Activated naive CD8-positive, alpha-beta T cell treated with anti-CD3 and anti-CD28 coated beads, Interleukin-2, amount 10 ng/mL, durations not matched to agents 7 days and 5 days (primary cell): ENCODE measurements at regions not wholly inside any gene's neighbourhood (a gene's known extent, or its start where the extent isn't known, plus 50 kb on each side); places are given as distances from the start of the nearest gene placed in this dataset.

Experiments
- ATAC-seq: fragments of 150-1000 bp; cut with Tn5 transposase; one replicate; pipeline ENCODE4 v1.10.0; 2021; ENCODE audit warnings: low read depth, moderate library complexity
- POLR2A ChIA-PET: fragments of 350-600 bp; sonication (Branson Sonifier 250); formaldehyde crosslinking; loops from one replicate; lab custom pipeline; 2021; ENCODE audit warnings: antibody characterized with exemption; lab: Charles Lee
- DNase-seq: peaks from one replicate; pipeline ENCODE4 v3.0.0; 2021
- H3K27ac Mint-ChIP-seq: one replicate; pipeline ENCODE4 v1.8.0; 2022; ENCODE audit warnings: mild to moderate bottlenecking, mixed read lengths
- H3K27me3 Mint-ChIP-seq: one replicate; pipeline ENCODE4 v1.8.0; 2022; ENCODE audit warnings: mild to moderate bottlenecking, moderate library complexity, mixed read lengths
- H3K36me3 Mint-ChIP-seq: one replicate; pipeline ENCODE4 v1.8.0; 2021; ENCODE audit warnings: mild to moderate bottlenecking, mixed read lengths
- H3K4me1 Mint-ChIP-seq: one replicate; pipeline ENCODE4 v1.8.0; 2021; ENCODE audit warnings: mixed read lengths
- H3K4me3 Mint-ChIP-seq: one replicate; pipeline ENCODE4 v1.8.0; 2022; ENCODE audit warnings: mild to moderate bottlenecking, moderate library complexity, mixed read lengths
- H3K9me3 Mint-ChIP-seq: one replicate; pipeline ENCODE4 v1.8.0; 2021; ENCODE audit warnings: mixed read lengths

- POLR2A ChIA-PET: no interaction called here
- Mint-ChIP-seq H3K36me3 (no peaks in the 10 kb centered on the region), H3K27ac (no peak overlapping the region), H3K9me3 (no peaks in the 10 kb centered on the region), H3K27me3 (peaks cover 2% of the 10 kb centered on the region), H3K4me1 (no peaks in the 10 kb centered on the region), H3K4me3 (no peak overlapping the region)
- no peak for ATAC-seq
- DNase-seq: no peak
These were observed 132.8 kb upstream of the TCERG1L start for GRCh38 chr10:131444286-131444685.

- ATAC-seq (no peak), DNase-seq (no peak)
- H3K4me3 Mint-ChIP-seq: no peak overlapping the region
- H3K27ac Mint-ChIP-seq: no peak overlapping the region
- no peaks in the 10 kb centered on the region for H3K9me3 Mint-ChIP-seq
- H3K27me3 Mint-ChIP-seq: peaks cover 2% of the 10 kb centered on the region
- H3K36me3 Mint-ChIP-seq: no peaks in the 10 kb centered on the region
- H3K4me1 Mint-ChIP-seq: no peaks in the 10 kb centered on the region
- POLR2A ChIA-PET: no interaction called here
These were observed 133.4 kb upstream of the TCERG1L start for GRCh38 chr10:131444862-131445461.

DNA sequence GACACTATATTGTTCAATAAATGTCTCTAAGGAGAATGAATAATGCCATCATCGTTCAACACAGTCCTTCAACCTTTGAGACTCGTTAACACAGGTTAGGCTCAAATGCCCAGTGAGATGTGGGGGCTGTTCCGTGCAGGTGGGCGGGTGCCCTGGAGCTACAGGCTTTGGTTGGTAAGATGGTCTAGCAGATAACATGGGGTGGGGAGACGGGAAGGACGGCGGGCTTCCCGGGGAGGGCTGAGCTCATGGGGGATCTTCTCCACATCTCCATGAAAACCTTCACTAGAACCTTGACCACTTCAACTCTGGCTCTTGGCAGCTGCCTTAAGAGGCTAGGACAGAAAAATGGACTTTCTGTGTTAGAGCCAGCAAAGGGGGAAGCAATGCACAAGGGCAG, 134.1 kb upstream of the TCERG1L start:
- Mint-ChIP-seq H3K9me3 (no peaks in the 10 kb centered on the region), H3K27me3 (peaks cover 2% of the 10 kb centered on the region), H3K36me3 (no peaks in the 10 kb centered on the region), H3K27ac (no peak overlapping the region), H3K4me1 (no peaks in the 10 kb centered on the region), H3K4me3 (no peak overlapping the region)
- DNase-seq: no peak
- POLR2A ChIA-PET: no interaction called here
- ATAC-seq: no peak

DNA sequence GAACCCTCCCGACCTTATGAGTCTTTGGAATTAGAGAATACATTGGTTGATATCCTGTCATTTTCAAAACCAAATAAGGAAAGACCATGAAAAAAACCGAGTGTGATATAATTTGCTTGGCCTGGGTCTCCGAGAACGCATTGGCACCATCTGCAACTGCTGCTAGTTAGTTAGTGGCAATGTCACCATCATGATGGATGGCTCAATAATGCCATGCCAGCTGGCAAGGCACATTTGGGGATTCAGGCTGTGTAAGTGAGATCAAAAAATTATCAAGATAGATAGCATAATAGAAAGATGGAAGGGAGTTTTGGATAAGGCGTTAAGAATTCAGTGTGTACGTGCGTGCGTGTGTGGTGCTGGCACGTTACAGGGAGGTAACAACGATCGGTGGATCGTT, 134.7 kb upstream of the TCERG1L start:
- Mint-ChIP-seq H3K27ac (no peak overlapping the region), H3K4me3 (no peak overlapping the region), H3K9me3 (no peaks in the 10 kb centered on the region), H3K36me3 (no peaks in the 10 kb centered on the region), H3K27me3 (no peaks in the 10 kb centered on the region), H3K4me1 (no peaks in the 10 kb centered on the region)
- DNase-seq (no peak), ATAC-seq (no peak)
- POLR2A ChIA-PET: no interaction called here

- POLR2A ChIA-PET: no interaction called here
These were observed 136.7 kb upstream of the TCERG1L start for GRCh38 chr10:131448171-131448570.

GRCh38 chr10:131448883-131449282, 137.4 kb upstream of the TCERG1L start:
- DNase-seq (no peak), ATAC-seq (no peak)
- H3K36me3 Mint-ChIP-seq: no peaks in the 10 kb centered on the region
- H3K9me3 Mint-ChIP-seq: no peaks in the 10 kb centered on the region
- no peak overlapping the region for H3K27ac Mint-ChIP-seq
- H3K4me1 Mint-ChIP-seq: no peaks in the 10 kb centered on the region
- peaks cover 10% of the 10 kb centered on the region for H3K27me3 Mint-ChIP-seq
- H3K4me3 Mint-ChIP-seq: no peak overlapping the region
- POLR2A ChIA-PET: no interaction called here

More at GRCh38 chr10:131448171-131448570, 136.7 kb upstream of the TCERG1L start:
- peaks cover 9% of the 10 kb centered on the region for H3K27me3 Mint-ChIP-seq
- no peak overlapping the region for H3K27ac Mint-ChIP-seq
- H3K9me3 Mint-ChIP-seq: no peaks in the 10 kb centered on the region
- DNase-seq (no peak), ATAC-seq (no peak)
- H3K4me1 Mint-ChIP-seq: no peaks in the 10 kb centered on the region
- H3K36me3 Mint-ChIP-seq: no peaks in the 10 kb centered on the region
- H3K4me3 Mint-ChIP-seq: no peak overlapping the region

GRCh38 chr10:131450216-131450765, 138.8 kb upstream of the TCERG1L start:
- Mint-ChIP-seq H3K36me3 (no peaks in the 10 kb centered on the region), H3K27me3 (peaks cover 13% of the 10 kb centered on the region), H3K4me1 (no peaks in the 10 kb centered on the region), H3K9me3 (no peaks in the 10 kb centered on the region), H3K27ac (no peak overlapping the region), H3K4me3 (no peak overlapping the region)
- ATAC-seq: no peak
- DNase-seq: no peak
- POLR2A ChIA-PET: no interaction called here

GRCh38 chr10:131451407-131452015, 140.0 kb upstream of the TCERG1L start:
- Mint-ChIP-seq H3K36me3 (no peaks in the 10 kb centered on the region), H3K27ac (no peak overlapping the region), H3K4me3 (no peak overlapping the region), H3K4me1 (no peaks in the 10 kb centered on the region), H3K9me3 (no peaks in the 10 kb centered on the region), H3K27me3 (peaks cover 13% of the 10 kb centered on the region)
- ATAC-seq (no peak), DNase-seq (no peak)
- POLR2A ChIA-PET: no interaction called here

DNA sequence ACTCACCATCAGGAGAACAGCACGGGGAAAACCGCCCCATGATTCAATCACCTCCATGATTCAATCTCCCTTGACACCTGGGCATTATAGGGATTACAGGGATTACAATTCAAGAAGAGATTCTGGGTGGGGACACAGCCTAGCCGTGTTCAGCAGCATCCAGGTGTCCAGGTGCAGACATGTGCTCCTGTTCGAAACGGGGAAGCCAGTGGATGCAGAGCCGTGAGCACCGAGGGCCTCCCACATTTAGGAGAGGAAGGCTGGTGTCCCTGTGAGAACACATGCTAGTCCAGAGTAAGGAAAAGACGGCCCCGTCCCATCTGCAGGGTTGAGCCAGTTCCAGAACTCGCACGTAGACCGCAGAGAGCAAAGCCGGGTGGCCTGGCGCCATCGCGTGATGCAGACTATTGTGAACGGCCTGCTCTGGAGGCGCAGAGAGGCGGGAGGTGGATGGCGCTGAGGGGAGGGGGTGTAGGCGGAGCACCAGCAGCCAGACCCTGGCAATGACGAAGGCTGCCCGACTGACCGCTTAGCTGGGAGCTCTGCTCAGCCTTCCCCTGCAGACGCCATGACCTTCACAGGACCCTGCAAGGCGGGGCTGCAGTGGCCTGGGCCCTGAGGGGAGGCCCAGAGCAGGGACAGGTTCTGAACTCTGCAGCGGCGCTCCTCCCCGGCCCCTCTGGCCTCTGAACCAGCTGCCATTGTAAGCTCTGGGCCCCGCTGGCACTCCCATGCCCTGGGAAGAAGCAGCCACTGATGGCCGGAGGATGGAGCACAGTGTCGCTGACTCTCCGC, 141.6 kb upstream of the TCERG1L start:
- Mint-ChIP-seq H3K9me3 (no peaks in the 10 kb centered on the region), H3K27me3 (peaks cover 13% of the 10 kb centered on the region), H3K4me3 (no peak overlapping the region), H3K36me3 (no peaks in the 10 kb centered on the region), H3K27ac (no peak overlapping the region), H3K4me1 (no peaks in the 10 kb centered on the region)
- ATAC-seq (no peak), DNase-seq (no peak)
- POLR2A ChIA-PET: no interaction called here

- ATAC-seq (peak; percentile 42), DNase-seq (peak; percentile 74)
- Mint-ChIP-seq H3K36me3 (no peaks in the 10 kb centered on the region), H3K4me3 (no peak overlapping the region), H3K9me3 (no peaks in the 10 kb centered on the region), H3K27me3 (peaks cover 13% of the 10 kb centered on the region), H3K4me1 (no peaks in the 10 kb centered on the region), H3K27ac (no peak overlapping the region)
- POLR2A ChIA-PET: no interaction called here
These were observed 142.5 kb upstream of the TCERG1L start for GRCh38 chr10:131453721-131454634.

DNA sequence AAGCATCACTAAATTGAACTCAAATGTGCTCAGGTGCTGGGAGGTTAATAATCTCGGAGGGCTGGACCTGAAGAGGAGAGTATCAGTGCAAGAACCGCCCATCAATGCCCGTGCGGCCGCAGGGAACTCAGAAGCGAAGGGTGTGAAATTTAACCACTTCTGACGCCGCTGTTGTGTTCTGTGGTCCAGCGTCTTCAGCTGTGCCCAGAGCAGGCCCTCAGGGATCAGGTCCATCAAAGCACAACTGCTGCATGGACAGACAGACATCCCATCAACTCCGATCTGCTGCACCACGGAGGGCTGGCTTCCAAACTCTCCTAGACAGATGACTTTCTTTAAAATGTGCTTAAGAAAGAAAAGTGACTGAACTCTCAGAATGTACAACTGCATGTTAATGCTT, 144.9 kb upstream of the TCERG1L start:
- H3K9me3 Mint-ChIP-seq: no peaks in the 10 kb centered on the region
- no peak overlapping the region for H3K4me3 Mint-ChIP-seq
- no peak for DNase-seq
- H3K36me3 Mint-ChIP-seq: no peaks in the 10 kb centered on the region
- POLR2A ChIA-PET: no interaction called here
- H3K27ac Mint-ChIP-seq: no peak overlapping the region
- H3K27me3 Mint-ChIP-seq: peaks cover 13% of the 10 kb centered on the region
- ATAC-seq: no peak
- H3K4me1 Mint-ChIP-seq: no peaks in the 10 kb centered on the region

DNA sequence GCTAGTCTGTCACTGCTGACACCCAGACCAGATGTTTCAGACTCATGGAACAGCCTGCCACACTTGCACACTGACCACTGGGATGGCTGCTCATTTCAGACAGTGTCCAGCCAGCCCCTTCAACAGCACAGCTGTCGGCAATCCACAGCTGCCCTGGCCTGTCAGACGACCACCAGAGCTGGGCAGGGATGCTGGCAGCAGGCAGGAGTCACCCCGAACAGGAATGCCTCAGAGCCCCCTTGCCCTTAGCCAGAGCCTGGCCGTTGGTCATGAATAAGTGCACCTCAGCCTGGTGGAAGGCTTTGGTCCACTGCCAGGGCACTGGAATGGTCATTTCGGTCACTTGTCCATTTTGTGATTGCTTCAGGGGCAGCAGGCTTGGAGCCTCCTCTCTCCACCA, 149.6 kb upstream of the TCERG1L start:
- Mint-ChIP-seq H3K27ac (no peak overlapping the region), H3K4me3 (no peak overlapping the region), H3K4me1 (no peaks in the 10 kb centered on the region), H3K9me3 (no peaks in the 10 kb centered on the region), H3K36me3 (no peaks in the 10 kb centered on the region), H3K27me3 (peaks cover 2% of the 10 kb centered on the region)
- no peak for ATAC-seq
- DNase-seq: no peak
- POLR2A ChIA-PET: no interaction called here

GRCh38 chr10:131464789-131465188, 153.3 kb upstream of the TCERG1L start:
- Mint-ChIP-seq H3K4me1 (no peaks in the 10 kb centered on the region), H3K27me3 (peaks cover 2% of the 10 kb centered on the region), H3K27ac (no peak overlapping the region), H3K36me3 (no peaks in the 10 kb centered on the region), H3K9me3 (no peaks in the 10 kb centered on the region), H3K4me3 (no peak overlapping the region)
- ATAC-seq (no peak), DNase-seq (no peak)
- POLR2A ChIA-PET: no interaction called here
